ENCODE measurements at regions not wholly inside any gene's neighbourhood (a gene's known extent, or its start where the extent isn't known, plus 50 kb on each side); places are given as distances from the start of the nearest gene placed in this dataset.
"Not testable (repeated sequence)": the region's sequence is repeated elsewhere in the genome, so short reads cannot be mapped to it uniquely, and the experiment has no call there.

- not testable (repeated sequence) for DNase-seq
Observed at GRCh38 chr2:192660555-192660954, 465.8 kb upstream of the TMEFF2 start.

- no peak for DNase-seq
Observed at GRCh38 chr2:192657362-192657761, 462.6 kb upstream of the TMEFF2 start.

GRCh38 chr2:192655916-192656315 is 461.2 kb upstream of the TMEFF2 start:
- DNase-seq: no peak

GRCh38 chr2:192645811-192646598 is 451.3 kb upstream of the TMEFF2 start:
- no peak for DNase-seq

- DNase-seq: no peak
Observed at GRCh38 chr2:192634557-192634956, 439.8 kb upstream of the TMEFF2 start.

- DNase-seq: no peak
Observed at GRCh38 chr2:192628017-192628416, 433.3 kb upstream of the TMEFF2 start.

- no peak for DNase-seq
Observed at GRCh38 chr2:192615105-192615504, 420.4 kb upstream of the TMEFF2 start.

GRCh38 chr2:192604295-192604694 is 409.6 kb upstream of the TMEFF2 start:
- DNase-seq: no peak

- DNase-seq: not testable (repeated sequence)
Observed at GRCh38 chr2:192598649-192599048, 403.9 kb upstream of the TMEFF2 start.

GRCh38 chr2:192593561-192593960 is 398.8 kb upstream of the TMEFF2 start:
- no peak for DNase-seq

- no peak for DNase-seq
Observed at GRCh38 chr2:192591617-192592016, 396.9 kb upstream of the TMEFF2 start.

- no peak for DNase-seq
Observed at GRCh38 chr2:192585418-192585817, 390.7 kb upstream of the TMEFF2 start.

- DNase-seq: no peak
Observed at GRCh38 chr2:192584976-192585375, 390.2 kb upstream of the TMEFF2 start.

GRCh38 chr2:192579965-192580700 is 385.4 kb upstream of the TMEFF2 start:
- DNase-seq: no peak

- no peak for DNase-seq
Observed at GRCh38 chr2:192578780-192579179, 384.0 kb upstream of the TMEFF2 start.

GRCh38 chr2:192577706-192578105 is 383.0 kb upstream of the TMEFF2 start:
- DNase-seq: no peak

- no peak for DNase-seq
Observed at GRCh38 chr2:192574552-192574951, 379.8 kb upstream of the TMEFF2 start.

- DNase-seq: no peak
Observed at GRCh38 chr2:192571636-192572035, 376.9 kb upstream of the TMEFF2 start.

GRCh38 chr2:192570788-192571187 is 376.1 kb upstream of the TMEFF2 start:
- no peak for DNase-seq

GRCh38 chr2:192566863-192567262 is 372.1 kb upstream of the TMEFF2 start:
- DNase-seq: no peak

GRCh38 chr2:192560326-192560725 is 365.6 kb upstream of the TMEFF2 start:
- DNase-seq: no peak

- DNase-seq: no peak
Observed at GRCh38 chr2:192559587-192559986, 364.9 kb upstream of the TMEFF2 start.

GRCh38 chr2:192558637-192559036 is 363.9 kb upstream of the TMEFF2 start:
- no peak for DNase-seq

- no peak for DNase-seq
Observed at GRCh38 chr2:192555740-192556139, 361.0 kb upstream of the TMEFF2 start.
